Stomach (tissue), 4 donors: ENCODE measurements at regions not wholly inside any gene's neighbourhood (a gene's known extent, or its start where the extent isn't known, plus 50 kb on each side); places are given as distances from the start of the nearest gene placed in this dataset.

Source experiments
- POLR2A ChIP-seq, 4 donors: fragments of 450-650 bp; IDR thresholded peaks; one replicate each; pipeline ENCODE4 v1.6.1; 2016; ENCODE audit warnings: antibody characterized with exemption in 4 of 4, control low read depth in 2 of 4, mild to moderate bottlenecking in 1 of 4, moderate library complexity in 1 of 4
- POLR2AphosphoS5 ChIP-seq, 3 donors: sonication (generic); formaldehyde crosslinking; IDR thresholded peaks; one replicate each; pipeline ENCODE4 v1.6.1; 2016; ENCODE audit warnings: antibody characterized with exemption in 3 of 3
- TF ChIP-seq, protein P1 (sequence below), 7 experiments: fragments of 450-650 bp in 4 of 7; fragments of 200-600 bp in 3 of 7; sonication (generic) in 3 of 7; IDR thresholded peaks; one replicate each; pipeline ENCODE4 v1.5.1; 2016 to 2019; ENCODE audit warnings: antibody characterized with exemption in 7 of 7, control low read depth in 2 of 7, mild to moderate bottlenecking in 1 of 7

DNA sequence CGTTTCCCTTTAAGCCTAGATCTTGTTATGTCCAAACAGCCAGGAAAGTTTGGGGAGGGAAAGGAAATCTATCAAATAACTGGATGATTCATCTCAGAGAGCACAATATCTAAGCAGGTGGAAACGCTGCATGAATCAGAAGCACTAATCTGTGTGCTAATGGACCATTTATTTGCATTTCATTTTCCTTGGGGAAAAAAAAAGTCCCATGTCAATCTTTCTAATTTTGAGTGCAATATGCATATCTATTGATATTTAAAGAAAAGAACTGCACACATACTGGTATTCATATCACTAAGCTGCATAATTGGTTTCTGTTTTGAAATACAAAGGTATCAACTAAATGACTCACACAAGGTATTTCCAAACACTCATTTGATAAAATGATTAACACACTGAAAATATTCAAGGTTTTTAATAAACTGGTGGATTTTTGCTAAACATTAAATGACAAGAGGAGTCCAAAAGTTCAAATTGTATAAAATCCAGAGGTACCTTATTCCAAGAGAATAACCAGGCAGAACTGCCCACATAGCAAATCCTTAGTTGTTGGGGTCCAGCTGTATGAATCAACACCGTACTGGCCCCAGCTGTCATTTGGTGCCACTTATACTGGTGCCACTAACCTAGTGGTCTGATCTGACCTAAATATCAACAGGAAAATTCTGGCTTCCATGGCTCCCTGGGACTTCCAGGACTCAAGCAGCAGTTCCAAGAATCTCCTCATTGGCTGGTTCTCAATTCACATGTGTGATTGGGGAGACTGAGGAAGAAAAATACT, 122.2 kb upstream of the SP4 start:
- TF ChIP-seq, protein P1, sequence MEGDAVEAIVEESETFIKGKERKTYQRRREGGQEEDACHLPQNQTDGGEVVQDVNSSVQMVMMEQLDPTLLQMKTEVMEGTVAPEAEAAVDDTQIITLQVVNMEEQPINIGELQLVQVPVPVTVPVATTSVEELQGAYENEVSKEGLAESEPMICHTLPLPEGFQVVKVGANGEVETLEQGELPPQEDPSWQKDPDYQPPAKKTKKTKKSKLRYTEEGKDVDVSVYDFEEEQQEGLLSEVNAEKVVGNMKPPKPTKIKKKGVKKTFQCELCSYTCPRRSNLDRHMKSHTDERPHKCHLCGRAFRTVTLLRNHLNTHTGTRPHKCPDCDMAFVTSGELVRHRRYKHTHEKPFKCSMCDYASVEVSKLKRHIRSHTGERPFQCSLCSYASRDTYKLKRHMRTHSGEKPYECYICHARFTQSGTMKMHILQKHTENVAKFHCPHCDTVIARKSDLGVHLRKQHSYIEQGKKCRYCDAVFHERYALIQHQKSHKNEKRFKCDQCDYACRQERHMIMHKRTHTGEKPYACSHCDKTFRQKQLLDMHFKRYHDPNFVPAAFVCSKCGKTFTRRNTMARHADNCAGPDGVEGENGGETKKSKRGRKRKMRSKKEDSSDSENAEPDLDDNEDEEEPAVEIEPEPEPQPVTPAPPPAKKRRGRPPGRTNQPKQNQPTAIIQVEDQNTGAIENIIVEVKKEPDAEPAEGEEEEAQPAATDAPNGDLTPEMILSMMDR (IDR thresholded peaks at IDR 0.05): no peak
- TF ChIP-seq POLR2AphosphoS5 (IDR thresholded peaks at IDR 0.05) (peak in 1 of 3 donors; percentile 27), POLR2A (IDR thresholded peaks at IDR 0.05) (no peak)
